GM21515 (cell line): ENCODE measurements at regions not wholly inside any gene's neighbourhood (a gene's known extent, or its start where the extent isn't known, plus 50 kb on each side); places are given as distances from the start of the nearest gene placed in this dataset.

Source experiments
- ATAC-seq: cut with Tn5 transposase; IDR thresholded peaks from one replicate; pipeline ENCODE4 v1.9.1; 2021; ENCODE audit not compliant: unreplicated experiment

GRCh38 chr5:38101897-38102296, 156.5 kb upstream of the EGFLAM start:
- no peak for ATAC-seq

DNA sequence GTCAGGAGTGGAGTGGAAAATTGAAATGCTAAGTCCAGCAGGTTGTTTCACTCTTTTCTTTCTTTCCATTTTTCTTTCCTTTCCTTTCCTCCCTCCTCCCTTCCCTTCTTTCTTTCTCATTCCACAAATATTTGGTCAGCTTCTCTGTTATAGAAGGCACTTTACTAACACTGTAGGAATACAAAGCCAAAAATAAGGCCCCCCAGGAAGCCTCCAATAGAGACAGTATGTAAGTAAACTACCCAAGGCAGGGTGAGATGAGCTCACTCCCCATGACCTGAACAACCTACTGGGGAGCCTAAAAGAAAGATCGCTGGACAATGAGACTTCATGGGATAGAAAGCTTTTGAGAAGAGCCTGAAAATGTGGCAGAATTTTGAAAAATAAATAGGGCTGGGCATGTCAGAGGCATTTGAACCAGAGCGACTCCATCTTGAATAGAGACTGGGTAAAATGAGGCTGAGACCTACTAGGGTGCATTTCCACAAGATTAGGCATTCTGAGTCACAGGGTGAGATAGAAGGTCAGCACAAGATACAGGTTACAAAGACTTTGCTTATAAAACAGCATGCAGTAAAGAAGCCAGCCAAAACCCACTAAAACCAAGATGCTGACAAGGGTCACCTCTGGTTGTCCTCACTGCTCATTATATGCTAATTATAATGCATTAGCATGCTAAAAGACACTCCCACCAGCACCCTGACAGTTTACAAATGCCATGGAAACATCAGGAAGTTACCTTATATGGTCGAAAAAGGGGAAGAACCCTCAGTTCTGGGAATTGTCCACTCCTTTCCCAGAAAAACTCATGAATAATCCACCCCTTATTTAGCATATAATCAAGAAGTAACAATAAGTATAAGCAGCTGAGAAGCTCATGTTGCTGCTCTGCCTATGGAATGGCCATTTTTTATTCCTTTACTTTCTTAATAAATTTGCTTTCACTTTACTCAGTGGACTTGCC, 158.9 kb upstream of the EGFLAM start:
- ATAC-seq, result no peak

DNA sequence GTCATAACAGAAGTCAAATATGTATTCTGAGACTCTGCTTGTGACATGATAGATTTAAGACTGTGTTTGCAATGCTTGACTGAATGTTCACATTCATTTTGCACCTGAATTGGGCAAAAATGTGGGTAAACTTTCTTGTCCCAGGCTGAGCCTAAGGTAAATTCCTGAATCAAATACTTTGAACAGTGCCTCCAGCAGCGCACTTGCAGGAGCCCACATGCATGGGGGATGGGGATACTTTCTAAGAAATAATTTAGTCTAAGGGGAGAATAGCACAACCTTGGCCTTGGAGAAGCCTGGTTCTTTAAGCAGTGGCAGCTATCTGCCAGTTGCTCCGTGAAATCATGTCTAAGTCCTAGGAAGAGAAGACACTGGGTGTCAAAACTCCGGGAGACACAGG, 163.5 kb upstream of the EGFLAM start:
- ATAC-seq, result no peak

DNA sequence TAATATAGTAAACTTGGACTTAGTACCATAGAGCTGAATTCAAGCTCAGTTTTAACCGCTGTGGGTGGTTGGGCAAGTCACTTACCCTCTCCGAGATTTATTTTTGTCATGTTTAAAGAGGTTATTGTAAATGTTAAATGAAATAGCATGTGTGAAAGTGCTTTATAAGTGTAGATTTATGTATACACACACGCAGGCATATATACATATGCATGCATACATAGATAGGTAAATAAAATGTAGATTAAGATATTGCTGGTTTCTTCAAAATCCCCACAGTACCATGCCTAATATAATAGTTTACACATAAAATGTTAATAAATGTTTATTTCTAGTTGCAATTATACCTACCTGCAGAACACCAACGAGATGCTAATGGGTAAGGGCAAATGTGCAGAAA, 164.5 kb upstream of the EGFLAM start:
- ATAC-seq, result no peak

DNA sequence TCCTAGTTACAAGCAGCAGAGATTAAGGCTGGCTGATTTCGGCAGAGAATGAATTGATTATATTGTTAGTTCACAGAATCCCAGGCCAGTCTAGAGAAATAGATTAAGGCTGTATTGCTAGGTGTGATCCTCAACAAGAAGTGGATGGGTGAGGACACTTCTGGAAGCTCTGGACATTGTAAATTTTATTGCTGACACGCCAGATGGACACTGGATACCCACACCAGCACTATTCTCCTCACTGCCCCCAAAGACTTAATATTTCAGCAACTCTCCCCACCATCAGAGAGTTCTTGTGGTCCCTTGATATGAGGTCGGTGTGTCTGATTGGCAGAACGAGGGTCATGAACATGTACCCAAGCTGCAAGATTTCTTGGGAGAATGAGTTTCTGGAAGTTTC, 171.6 kb upstream of the EGFLAM start:
- ATAC-seq, result no peak

- ATAC-seq, result no peak
These were observed 178.5 kb upstream of the EGFLAM start for GRCh38 chr5:38079620-38080402.

GRCh38 chr5:38078161-38078560, 180.2 kb upstream of the EGFLAM start:
- ATAC-seq, result no peak

DNA sequence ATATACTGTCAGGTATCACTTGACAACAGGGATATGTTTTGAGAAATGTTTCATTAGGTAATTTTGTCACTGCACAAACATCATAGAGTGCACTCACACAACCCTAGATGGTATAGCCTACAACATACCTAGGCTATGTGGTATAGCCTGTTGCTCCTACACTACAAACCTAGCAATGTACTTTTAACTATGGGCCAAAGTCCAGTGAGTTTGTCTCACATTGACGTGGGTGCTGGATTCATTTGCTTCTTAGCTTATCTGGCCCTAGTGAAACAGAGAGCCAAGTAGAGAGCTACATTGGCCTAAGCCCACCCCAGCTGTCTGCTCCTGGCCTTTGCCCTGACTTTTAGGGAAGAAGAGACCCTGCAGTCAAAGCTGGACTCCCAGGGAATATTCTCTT, 180.7 kb upstream of the EGFLAM start:
- no peak for ATAC-seq

DNA sequence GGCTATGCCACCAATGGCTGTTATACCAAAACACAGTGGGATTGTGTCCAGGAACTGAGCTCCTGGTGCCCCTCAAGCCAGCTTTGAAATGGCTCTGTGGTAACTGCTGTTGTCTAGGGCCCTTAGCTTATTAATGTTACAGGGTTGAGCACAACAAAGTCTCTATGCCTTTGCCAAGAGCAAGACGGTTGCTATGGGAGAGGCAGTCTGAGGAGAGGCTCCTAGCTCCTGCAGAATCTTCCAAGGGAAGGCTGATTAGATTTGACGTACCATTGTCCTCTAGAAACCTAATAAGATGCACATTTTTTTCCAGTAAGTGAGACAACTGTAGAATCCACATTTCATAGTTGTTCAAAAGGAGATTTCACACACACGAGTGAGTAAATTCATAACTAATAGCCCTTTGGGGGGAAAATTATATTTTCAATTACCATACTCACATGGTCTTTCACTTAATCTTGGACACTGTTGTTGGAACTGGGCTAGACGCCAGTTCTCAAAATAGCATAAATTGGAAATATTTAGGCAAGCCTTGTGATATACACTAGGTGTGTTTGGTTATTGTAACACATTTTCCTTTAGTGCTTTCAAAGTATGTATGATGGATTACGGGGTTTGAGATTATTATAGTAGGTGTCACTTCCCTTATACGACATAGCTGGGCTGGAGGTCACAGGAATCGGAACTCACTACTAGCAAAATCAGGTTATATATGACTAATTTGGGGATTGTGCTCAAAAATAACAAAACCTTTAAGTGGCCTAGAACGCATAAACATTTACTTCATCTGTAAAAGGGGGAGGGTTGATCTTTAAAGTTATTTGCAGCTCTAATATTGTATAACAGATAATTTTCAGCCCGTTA, 186.3 kb upstream of the EGFLAM start:
- no peak for ATAC-seq

- ATAC-seq, result no peak
These were observed 187.9 kb upstream of the EGFLAM start for GRCh38 chr5:38070304-38070950.

GRCh38 chr5:38069360-38069759, 189.0 kb upstream of the EGFLAM start:
- no peak for ATAC-seq

- no peak for ATAC-seq
These were observed 198.0 kb upstream of the EGFLAM start for GRCh38 chr5:38060354-38060753.

DNA sequence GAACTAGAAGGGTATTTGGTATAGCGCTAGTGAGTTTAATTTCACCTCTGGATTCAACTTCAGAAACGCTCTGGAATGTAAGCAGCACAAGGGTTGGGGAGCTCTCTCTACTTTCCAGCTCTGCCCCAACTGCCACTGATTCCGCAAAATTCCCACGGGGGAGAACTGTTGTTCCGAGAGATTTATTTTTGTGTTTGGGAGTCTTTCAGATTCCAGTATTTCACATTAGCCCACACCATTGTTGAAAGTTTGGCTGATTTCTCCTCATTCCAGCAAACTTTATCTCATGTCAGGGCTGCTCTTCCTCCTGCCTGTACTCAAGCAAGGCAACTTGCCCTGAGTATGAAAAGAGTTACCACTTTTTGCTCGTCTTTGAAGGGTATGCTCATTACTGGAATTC, 198.5 kb upstream of the EGFLAM start:
- ATAC-seq, result no peak

GRCh38 chr5:38051711-38052511, 206.4 kb upstream of the EGFLAM start:
- ATAC-seq, result no peak

- ATAC-seq, result no peak
These were observed 208.6 kb upstream of the GDNF start for GRCh38 chr5:38048400-38048799.

DNA sequence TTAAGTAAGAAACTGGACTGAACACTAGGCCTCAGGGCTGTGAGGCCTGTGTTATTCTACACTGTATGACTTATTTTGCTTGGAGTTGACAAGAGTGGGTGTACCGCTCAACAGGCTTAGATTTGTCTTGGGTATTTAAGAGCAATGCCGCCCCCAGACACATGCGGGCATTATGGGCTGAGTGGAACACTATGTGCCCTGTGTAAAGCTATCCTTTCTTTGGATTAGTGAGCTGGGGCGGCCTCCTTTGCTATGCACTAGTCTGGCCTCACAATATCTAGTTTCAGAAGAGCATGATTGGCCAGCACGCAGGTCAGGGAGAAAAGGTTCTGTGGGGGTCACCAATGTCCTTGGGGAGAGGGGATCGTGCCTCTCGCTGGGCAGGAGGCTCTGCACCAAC, 206.3 kb upstream of the GDNF start:
- ATAC-seq, result no peak

DNA sequence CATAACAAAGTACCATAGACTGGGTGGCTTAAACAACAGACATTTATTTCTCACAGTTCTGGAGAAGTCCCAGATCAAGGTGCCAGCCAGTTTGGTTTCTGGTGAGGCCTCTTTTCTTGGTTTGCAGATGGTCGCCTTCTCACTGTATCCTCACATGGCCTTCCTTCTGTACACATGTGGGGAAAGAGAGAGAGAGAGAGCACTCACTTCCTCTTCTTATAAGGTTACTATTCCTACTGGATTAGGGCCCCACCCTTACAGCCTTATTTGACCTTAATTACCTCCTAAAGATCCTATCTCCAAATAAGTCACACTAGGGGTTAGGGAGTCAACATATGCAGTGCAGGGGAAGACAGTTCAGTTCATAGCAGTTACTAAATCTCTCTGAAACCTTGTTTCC, 205.6 kb upstream of the GDNF start:
- no peak for ATAC-seq

GRCh38 chr5:38039826-38040225, 200.0 kb upstream of the GDNF start:
- ATAC-seq, result no peak

- no peak for ATAC-seq
These were observed 199.2 kb upstream of the GDNF start for GRCh38 chr5:38039091-38039490.

DNA sequence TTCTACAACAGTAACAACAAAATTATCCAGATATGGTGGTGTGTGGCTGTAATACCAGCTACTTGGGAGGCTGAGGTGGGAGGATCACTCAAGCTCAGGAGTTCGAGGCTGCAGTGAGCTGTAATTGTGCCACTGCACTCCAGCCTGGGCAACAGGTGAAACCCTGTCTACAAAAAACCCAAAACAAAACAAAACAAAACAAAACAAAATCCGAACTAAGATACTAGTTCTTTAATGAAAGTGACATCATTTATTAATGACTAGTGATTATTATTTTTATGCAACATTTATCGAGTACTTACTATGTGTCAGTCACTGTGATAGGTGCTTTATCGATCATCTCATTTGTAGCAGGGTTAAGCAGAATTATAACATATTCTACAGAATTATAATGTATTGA, 196.9 kb upstream of the GDNF start:
- ATAC-seq, result no peak
